ENCODE measurements at regions not wholly inside any gene's neighbourhood (a gene's known extent, or its start where the extent isn't known, plus 50 kb on each side); places are given as distances from the start of the nearest gene placed in this dataset.

DNA sequence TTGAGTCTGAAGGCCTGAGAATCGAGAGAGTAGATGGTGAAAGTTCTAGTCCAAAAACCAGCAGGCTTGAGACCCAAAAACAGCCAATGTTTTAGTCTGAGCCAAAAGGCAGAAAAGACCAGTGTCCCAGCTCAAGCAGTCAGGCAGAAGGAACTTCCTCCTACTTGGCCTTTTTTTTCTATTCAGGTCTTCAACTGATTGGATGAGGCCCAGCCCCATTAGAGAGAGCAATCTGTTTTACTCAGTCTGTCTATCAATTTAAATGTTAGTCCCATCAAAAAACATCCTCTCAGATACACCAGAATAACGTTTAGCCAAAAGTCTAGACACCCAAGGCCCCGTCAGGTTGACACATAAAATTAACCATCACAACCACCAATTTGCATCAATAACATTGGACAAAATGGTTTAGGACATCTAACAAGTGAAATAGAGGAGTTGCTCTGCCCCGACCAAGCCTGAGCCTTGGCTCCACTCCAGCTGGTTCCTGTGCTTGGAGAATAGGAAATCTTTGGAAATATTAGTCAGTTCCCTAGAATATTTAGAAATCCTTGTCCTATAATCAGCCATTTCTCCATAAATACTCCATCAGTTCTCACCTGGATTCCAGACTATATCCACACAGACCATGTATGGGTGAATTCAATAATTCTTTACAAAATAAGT is 51.4 kb upstream of the LIPC start:
- DNase-seq (ENCODE audit: extremely low read depth, low read depth): no peak
- TF ChIP-seq CTCF (IDR thresholded peaks at IDR 0.05; ENCODE audit: low read depth, low read length): no peak

GRCh38 chr15:58381697-58382096 is 50.1 kb upstream of the LIPC start:
- no peak for TF ChIP-seq CTCF (IDR thresholded peaks at IDR 0.05; ENCODE audit: low read depth, low read length)
- DNase-seq (ENCODE audit: extremely low read depth, low read depth): no peak
